ENCODE measurements at regions not wholly inside any gene's neighbourhood (a gene's known extent, or its start where the extent isn't known, plus 50 kb on each side); places are given as distances from the start of the nearest gene placed in this dataset.

DNA sequence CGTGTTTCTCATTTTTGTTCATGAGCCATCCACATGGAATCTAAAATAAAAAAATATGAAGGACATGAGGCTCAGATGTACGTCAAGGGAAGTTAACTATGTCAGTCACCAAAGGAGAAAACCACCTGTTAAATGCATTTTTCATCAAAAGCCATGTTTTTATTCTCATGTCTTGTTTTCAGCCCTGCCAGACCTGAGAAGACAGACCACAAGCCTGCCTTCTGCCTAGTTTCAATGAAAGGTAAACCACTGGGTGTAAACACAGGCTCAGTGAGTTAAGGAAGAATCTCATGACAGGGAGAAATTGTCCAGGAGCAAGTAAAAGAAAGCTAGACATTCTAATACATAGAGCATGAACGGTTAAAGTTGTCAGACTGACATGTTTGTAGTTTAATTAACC is 52.3 kb upstream of the TNIP3 start:
- Histone ChIP-seq H3K4me3 (ENCODE audit: low read depth, low read length) (no peak overlapping the region), H3K27me3 (ENCODE audit: control insufficient read depth, insufficient read depth, low read length) (no peaks in the 10 kb centered on the region), H3K36me3 (ENCODE audit: control insufficient read depth, insufficient read depth, low read length) (no peaks in the 10 kb centered on the region)
- DNase-seq (ENCODE audit: low read depth) = no peak
- TF ChIP-seq, protein P1, sequence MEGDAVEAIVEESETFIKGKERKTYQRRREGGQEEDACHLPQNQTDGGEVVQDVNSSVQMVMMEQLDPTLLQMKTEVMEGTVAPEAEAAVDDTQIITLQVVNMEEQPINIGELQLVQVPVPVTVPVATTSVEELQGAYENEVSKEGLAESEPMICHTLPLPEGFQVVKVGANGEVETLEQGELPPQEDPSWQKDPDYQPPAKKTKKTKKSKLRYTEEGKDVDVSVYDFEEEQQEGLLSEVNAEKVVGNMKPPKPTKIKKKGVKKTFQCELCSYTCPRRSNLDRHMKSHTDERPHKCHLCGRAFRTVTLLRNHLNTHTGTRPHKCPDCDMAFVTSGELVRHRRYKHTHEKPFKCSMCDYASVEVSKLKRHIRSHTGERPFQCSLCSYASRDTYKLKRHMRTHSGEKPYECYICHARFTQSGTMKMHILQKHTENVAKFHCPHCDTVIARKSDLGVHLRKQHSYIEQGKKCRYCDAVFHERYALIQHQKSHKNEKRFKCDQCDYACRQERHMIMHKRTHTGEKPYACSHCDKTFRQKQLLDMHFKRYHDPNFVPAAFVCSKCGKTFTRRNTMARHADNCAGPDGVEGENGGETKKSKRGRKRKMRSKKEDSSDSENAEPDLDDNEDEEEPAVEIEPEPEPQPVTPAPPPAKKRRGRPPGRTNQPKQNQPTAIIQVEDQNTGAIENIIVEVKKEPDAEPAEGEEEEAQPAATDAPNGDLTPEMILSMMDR (IDR thresholded peaks at IDR 0.05; ENCODE audit: insufficient read depth, low read length, poor library complexity, severe bottlenecking) = no peak

- no peaks in the 10 kb centered on the region for H3K27me3 ChIP-seq (ENCODE audit: control insufficient read depth, insufficient read depth, low read length)
Observed at GRCh38 chr4:121213940-121214339, 49.8 kb upstream of the TNIP3 start.

More at GRCh38 chr4:121213940-121214339, 49.8 kb upstream of the TNIP3 start:
- no peaks in the 10 kb centered on the region for H3K36me3 ChIP-seq (ENCODE audit: control insufficient read depth, insufficient read depth, low read length)
- H3K4me3 ChIP-seq (ENCODE audit: low read depth, low read length) = no peak overlapping the region
- no peak for DNase-seq (ENCODE audit: low read depth)
- TF ChIP-seq, protein P1 (IDR thresholded peaks at IDR 0.05; ENCODE audit: insufficient read depth, low read length, poor library complexity, severe bottlenecking) = no peak
